ENCODE measurements at regions not wholly inside any gene's neighbourhood (a gene's known extent, or its start where the extent isn't known, plus 50 kb on each side); places are given as distances from the start of the nearest gene placed in this dataset.

GRCh38 chr6:135631821-135632220 is 134.3 kb upstream of the AHI1 start:
- POLR2A ChIA-PET: interaction anchor here (0.7 kb wide), 1 partner anchor 127 kb away, joined by 3 read pairs; no protein-coding TSS in a partner anchor
- no peak overlapping the region for H3K27ac ChIP-seq (ENCODE audit: low read length in 2 of 2)
- H3K36me3 ChIP-seq (replicated peaks in 1 of 2; ENCODE audit: control extremely low read depth in 1 of 2, control insufficient read depth in 1 of 2, extremely low read depth in 1 of 2, insufficient read depth in 2 of 2, low read length in 1 of 2): no peaks in the 10 kb centered on the region
- no peak overlapping the region for H3K27ac Mint-ChIP-seq
- CTCF ChIA-PET: no interaction called here
- 100% methylated on average over 1 of the region's 2 CpGs for WGBS (ENCODE audit: insufficient coverage)
- no peaks in the 10 kb centered on the region for H3K9me3 Mint-ChIP-seq (ENCODE audit: insufficient read depth)
- intact Hi-C loops (cut with micrococcal nuclease): no loop called here
- H4K20me1 ChIP-seq (ENCODE audit: control insufficient read depth, insufficient read depth, low read length, poor library complexity, severe bottlenecking): no peaks in the 10 kb centered on the region
- no peaks in the 10 kb centered on the region for H3K4me1 Mint-ChIP-seq
- H3K4me2 ChIP-seq (replicated peaks; ENCODE audit: low read depth, low read length, poor library complexity, severe bottlenecking): no peak overlapping the region
- H2AFZ ChIP-seq (ENCODE audit: insufficient read depth, low read depth, low read length, poor library complexity, severe bottlenecking): no peak overlapping the region
- no peaks in the 10 kb centered on the region for H3K9me3 ChIP-seq (ENCODE audit: control extremely low read depth in 1 of 3, control insufficient read depth in 2 of 3, insufficient read depth in 1 of 3, low read length in 2 of 3)
- H3K9ac ChIP-seq (ENCODE audit: low read length): no peak overlapping the region
- H3K4me3 Mint-ChIP-seq: no peak overlapping the region
- no peak for DNase-seq
- no peaks in the 10 kb centered on the region for H3K4me1 ChIP-seq (ENCODE audit: control insufficient read depth in 2 of 2, insufficient read depth in 2 of 2, low read length in 2 of 2)
- peaks cover 8% of the 10 kb centered on the region for H3K27me3 Mint-ChIP-seq
- H3K79me2 ChIP-seq (ENCODE audit: control insufficient read depth, insufficient read depth, low read length): no peaks in the 10 kb centered on the region
- no peak for ATAC-seq (ENCODE audit: low read depth)
- TF ChIP-seq EZH2 (IDR thresholded peaks at IDR 0.05; ENCODE audit: borderline replicate concordance, insufficient read depth, low read depth, low read length, poor library complexity, severe bottlenecking): no peak
- TF ChIP-seq CTCF (IDR thresholded peaks at IDR 0.05): no peak
- H3K4me3 ChIP-seq (ENCODE audit: control extremely low read depth in 1 of 5, extremely low read depth in 1 of 5, insufficient read depth in 1 of 5, low read depth in 2 of 5, low read length in 4 of 5): no peak overlapping the region
- no peaks in the 10 kb centered on the region for H3K27me3 ChIP-seq (replicated peaks in 1 of 4; ENCODE audit: control extremely low read depth in 1 of 4, control insufficient read depth in 3 of 4, insufficient read depth in 4 of 4, low read length in 3 of 4)

DNA sequence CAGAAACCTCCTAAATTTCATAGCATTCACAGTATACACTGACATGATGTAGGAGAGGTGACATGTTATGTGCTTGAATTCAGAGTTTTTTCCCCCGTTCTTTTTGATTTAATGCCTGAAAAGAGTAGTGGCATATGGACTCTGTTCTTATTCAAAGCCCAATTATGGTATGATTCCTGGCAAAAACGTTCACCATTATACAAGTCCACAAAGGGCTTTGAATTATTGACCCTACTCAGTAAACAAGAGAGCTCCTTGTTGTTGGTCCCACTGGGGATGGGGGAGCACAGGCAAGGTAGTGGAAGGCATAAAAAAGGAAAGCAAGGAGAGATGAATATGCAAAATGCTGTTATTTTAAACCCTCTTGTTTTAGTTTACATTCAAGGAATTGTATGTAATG is 136.0 kb upstream of the AHI1 start:
- no peaks in the 10 kb centered on the region for H3K27me3 ChIP-seq (replicated peaks in 1 of 4; ENCODE audit: control extremely low read depth in 1 of 4, control insufficient read depth in 3 of 4, insufficient read depth in 4 of 4, low read length in 3 of 4)
- H3K4me3 Mint-ChIP-seq: no peak overlapping the region
- DNase-seq (no peak), ATAC-seq (ENCODE audit: low read depth) (no peak)
- no peak overlapping the region for H3K4me3 ChIP-seq (ENCODE audit: control extremely low read depth in 1 of 5, extremely low read depth in 1 of 5, insufficient read depth in 1 of 5, low read depth in 2 of 5, low read length in 4 of 5)
- H3K27ac Mint-ChIP-seq: no peak overlapping the region
- H3K9me3 Mint-ChIP-seq (ENCODE audit: insufficient read depth): no peaks in the 10 kb centered on the region
- ChIA-PET POLR2A (no interaction called here), CTCF (no interaction called here)
- intact Hi-C loops (cut with micrococcal nuclease): no loop called here
- H3K9me3 ChIP-seq (ENCODE audit: control extremely low read depth in 1 of 3, control insufficient read depth in 2 of 3, insufficient read depth in 1 of 3, low read length in 2 of 3): no peaks in the 10 kb centered on the region
- H2AFZ ChIP-seq (ENCODE audit: insufficient read depth, low read depth, low read length, poor library complexity, severe bottlenecking): no peak overlapping the region
- WGBS (ENCODE audit: insufficient coverage): no CpG with 5 or more reads among the region's 2 CpGs
- H3K36me3 ChIP-seq (replicated peaks in 1 of 2; ENCODE audit: control extremely low read depth in 1 of 2, control insufficient read depth in 1 of 2, extremely low read depth in 1 of 2, insufficient read depth in 2 of 2, low read length in 1 of 2): no peaks in the 10 kb centered on the region
- H3K9ac ChIP-seq (ENCODE audit: low read length): no peak overlapping the region
- H3K27ac ChIP-seq (ENCODE audit: low read length in 2 of 2): no peak overlapping the region
- H3K79me2 ChIP-seq (ENCODE audit: control insufficient read depth, insufficient read depth, low read length): no peaks in the 10 kb centered on the region
- H4K20me1 ChIP-seq (ENCODE audit: control insufficient read depth, insufficient read depth, low read length, poor library complexity, severe bottlenecking): no peaks in the 10 kb centered on the region
- no peaks in the 10 kb centered on the region for H3K4me1 ChIP-seq (ENCODE audit: control insufficient read depth in 2 of 2, insufficient read depth in 2 of 2, low read length in 2 of 2)
- H3K4me2 ChIP-seq (replicated peaks; ENCODE audit: low read depth, low read length, poor library complexity, severe bottlenecking): no peak overlapping the region
- TF ChIP-seq CTCF (IDR thresholded peaks at IDR 0.05) (no peak), EZH2 (IDR thresholded peaks at IDR 0.05; ENCODE audit: borderline replicate concordance, insufficient read depth, low read depth, low read length, poor library complexity, severe bottlenecking) (no peak)
- H3K4me1 Mint-ChIP-seq: no peaks in the 10 kb centered on the region
- peaks cover 8% of the 10 kb centered on the region for H3K27me3 Mint-ChIP-seq

All from B cell (primary cell).